Omental fat pad (tissue), 3 donors: ENCODE measurements at regions not wholly inside any gene's neighbourhood (a gene's known extent, or its start where the extent isn't known, plus 50 kb on each side); places are given as distances from the start of the nearest gene placed in this dataset.

ENCODE experiments used
- ATAC-seq: fragments of 150-250 bp; one replicate; pipeline ENCODE4 v1.9.1; 2016; ENCODE audit warnings: mild to moderate bottlenecking, moderate library complexity; ENCODE audit not compliant: low FRiP score
- DNase-seq: peaks from one replicate; pipeline ENCODE4 v3.0.0-alpha.2; 2019; ENCODE audit warnings: low spot score
- CTCF ChIP-seq, 3 donors: fragments of 450-650 bp; IDR thresholded peaks; one replicate each; pipeline ENCODE4 v1.5.1; 2016 to 2017; ENCODE audit warnings: antibody characterized with exemption in 3 of 3, mild to moderate bottlenecking in 3 of 3, moderate library complexity in 2 of 3

GRCh38 chr5:20694121-20694520 lies 706.1 kb upstream of the CDH18 start:
- DNase-seq (no peak), ATAC-seq (no peak)
- TF ChIP-seq CTCF (IDR thresholded peaks at IDR 0.05), result no peak

GRCh38 chr5:20692913-20693312 lies 704.9 kb upstream of the CDH18 start:
- no peak for DNase-seq
- TF ChIP-seq CTCF (IDR thresholded peaks at IDR 0.05), result no peak
- ATAC-seq, result no peak

GRCh38 chr5:20683241-20683940 lies 695.4 kb upstream of the CDH18 start:
- DNase-seq (no peak), ATAC-seq (no peak)
- no peak for TF ChIP-seq CTCF (IDR thresholded peaks at IDR 0.05)

GRCh38 chr5:20680718-20681302 lies 692.8 kb upstream of the CDH18 start:
- TF ChIP-seq CTCF (IDR thresholded peaks at IDR 0.05), result no peak
- ATAC-seq (no peak), DNase-seq (no peak)

- ATAC-seq, result peak; percentile 71
- no peak for DNase-seq
- TF ChIP-seq CTCF (IDR thresholded peaks at IDR 0.05), result no peak
These were observed 690.9 kb upstream of the CDH18 start for GRCh38 chr5:20678814-20679298.

GRCh38 chr5:20678386-20678785 lies 690.4 kb upstream of the CDH18 start:
- DNase-seq (no peak), ATAC-seq (no peak)
- TF ChIP-seq CTCF (IDR thresholded peaks at IDR 0.05), result no peak

GRCh38 chr5:20660588-20660987 lies 672.6 kb upstream of the CDH18 start:
- ATAC-seq (no peak), DNase-seq (no peak)
- TF ChIP-seq CTCF (IDR thresholded peaks at IDR 0.05), result no peak
